Activated CD4-positive, alpha-beta T cell treated with anti-CD3 and anti-CD28 coated beads, Interleukin-2, amount 50 U/mL, for 48 hours (primary cell): ENCODE measurements at regions not wholly inside any gene's neighbourhood (a gene's known extent, or its start where the extent isn't known, plus 50 kb on each side); places are given as distances from the start of the nearest gene placed in this dataset.

ENCODE experiments used
- DNase-seq, 2 experiments: peaks; one replicate each; pipeline ENCODE4 v3.0.0-alpha.2; 2020

- no peak for DNase-seq
Observed at GRCh38 chr15:61680260-61681037, 379.8 kb downstream of the VPS13C start.

- DNase-seq = no peak
Observed at GRCh38 chr15:61671736-61672135, 388.5 kb downstream of the VPS13C start.

- no peak for DNase-seq
Observed at GRCh38 chr15:61668444-61668843, 391.8 kb downstream of the VPS13C start.

GRCh38 chr15:61661791-61662190 lies 398.5 kb downstream of the VPS13C start:
- DNase-seq = no peak

GRCh38 chr15:61660579-61660978 lies 399.7 kb downstream of the VPS13C start:
- no peak for DNase-seq

GRCh38 chr15:61659566-61660190 lies 400.6 kb downstream of the VPS13C start:
- DNase-seq = no peak

- no peak for DNase-seq
Observed at GRCh38 chr15:61657461-61657860, 402.8 kb downstream of the VPS13C start.

- DNase-seq = no peak
Observed at GRCh38 chr15:61656391-61656790, 403.9 kb downstream of the VPS13C start.

- no peak for DNase-seq
Observed at GRCh38 chr15:61655881-61656280, 404.4 kb downstream of the VPS13C start.

GRCh38 chr15:61654918-61655317 lies 405.3 kb downstream of the VPS13C start:
- DNase-seq = no peak

- DNase-seq = no peak
Observed at GRCh38 chr15:61654002-61654740, 406.1 kb downstream of the VPS13C start.

GRCh38 chr15:61653110-61653509 lies 407.1 kb downstream of the VPS13C start:
- DNase-seq = no peak

- no peak for DNase-seq
Observed at GRCh38 chr15:61651267-61651666, 409.0 kb downstream of the VPS13C start.

GRCh38 chr15:61649046-61649445 lies 411.2 kb downstream of the VPS13C start:
- no peak for DNase-seq

- no peak for DNase-seq
Observed at GRCh38 chr15:61644550-61644949, 415.4 kb upstream of the RORA start.

GRCh38 chr15:61641645-61642044 lies 412.5 kb upstream of the RORA start:
- DNase-seq = no peak

GRCh38 chr15:61640756-61641155 lies 411.7 kb upstream of the RORA start:
- DNase-seq = no peak

- no peak for DNase-seq
Observed at GRCh38 chr15:61639491-61639890, 410.4 kb upstream of the RORA start.

GRCh38 chr15:61634837-61635236 lies 405.7 kb upstream of the RORA start:
- DNase-seq = no peak

GRCh38 chr15:61633951-61634350 lies 404.8 kb upstream of the RORA start:
- no peak for DNase-seq

GRCh38 chr15:61629269-61629668 lies 400.2 kb upstream of the RORA start:
- DNase-seq = no peak

GRCh38 chr15:61624950-61625349 lies 395.8 kb upstream of the RORA start:
- no peak for DNase-seq

- no peak for DNase-seq
Observed at GRCh38 chr15:61623746-61624145, 394.6 kb upstream of the RORA start.

- no peak for DNase-seq
Observed at GRCh38 chr15:61621865-61622264, 392.8 kb upstream of the RORA start.
